HG02852 (cell line): ENCODE measurements at regions not wholly inside any gene's neighbourhood (a gene's known extent, or its start where the extent isn't known, plus 50 kb on each side); places are given as distances from the start of the nearest gene placed in this dataset.

Experiments
- ATAC-seq: cut with Tn5 transposase; IDR thresholded peaks from one replicate; pipeline ENCODE4 v1.9.1; 2021; ENCODE audit warnings: mild to moderate bottlenecking, moderate library complexity; ENCODE audit not compliant: unreplicated experiment

DNA sequence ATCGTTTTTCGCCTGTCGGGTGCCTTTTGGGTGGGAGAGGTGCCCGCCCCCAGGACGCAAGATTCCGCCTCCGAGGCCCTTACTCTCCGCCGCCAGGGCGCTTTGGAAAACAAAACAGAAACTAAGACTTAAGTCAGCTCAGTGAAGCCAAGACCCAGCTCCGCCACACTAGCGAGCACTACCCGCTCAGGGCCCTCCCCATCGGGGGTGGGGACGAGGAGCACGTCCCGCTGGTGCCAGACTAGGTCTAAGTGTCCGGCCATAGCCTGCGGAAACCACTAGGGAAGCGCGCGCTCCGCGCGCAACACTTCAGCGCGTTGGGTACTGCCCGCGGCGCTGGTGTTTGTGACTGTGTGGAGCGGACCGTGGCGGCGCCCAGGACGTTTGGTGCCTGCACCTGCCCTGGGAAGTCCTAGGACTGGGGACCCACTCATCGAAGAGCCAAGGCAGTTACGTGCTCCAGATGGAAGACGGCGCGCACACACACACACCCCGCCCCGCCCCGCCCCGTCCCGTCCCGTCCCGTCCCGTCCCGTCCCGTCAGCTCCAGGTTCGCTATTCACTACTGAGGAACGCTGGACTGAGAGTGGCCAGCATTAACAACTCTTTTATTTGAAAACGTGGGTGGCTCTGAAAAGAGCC lies 57.6 kb upstream of the BOLA1 start:
- peak; percentile 34 for ATAC-seq

DNA sequence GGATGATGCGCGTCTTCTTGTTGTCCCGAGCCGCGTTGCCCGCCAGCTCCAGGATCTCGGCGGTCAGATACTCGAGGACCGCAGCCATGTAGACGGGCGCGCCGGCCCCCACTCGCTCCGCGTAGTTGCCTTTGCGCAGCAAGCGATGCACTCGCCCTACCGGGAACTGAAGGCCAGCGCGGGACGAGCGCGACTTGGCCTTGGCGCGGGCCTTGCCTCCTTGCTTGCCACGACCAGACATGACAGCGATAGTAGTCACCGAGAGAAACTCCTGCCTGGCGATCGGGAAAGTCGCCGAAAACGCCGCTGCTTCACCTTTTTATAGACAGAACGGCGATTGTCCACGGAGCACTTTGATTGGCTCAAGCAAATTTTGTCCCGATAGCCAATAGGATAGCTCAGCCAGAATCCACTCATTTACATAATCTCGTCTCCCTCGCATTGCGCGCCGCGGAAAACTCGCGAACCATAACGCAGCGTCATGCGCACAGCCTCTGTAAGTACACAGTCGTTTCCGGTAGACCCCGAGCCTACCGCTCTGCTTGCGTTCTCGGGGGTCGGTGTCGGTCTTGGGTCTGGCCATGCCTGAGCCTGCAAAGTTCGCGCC lies 56.8 kb upstream of the BOLA1 start:
- peak; percentile 62 for ATAC-seq

- ATAC-seq: no peak
Measured at GRCh38 chr1:149843431-149844041, 55.8 kb upstream of the BOLA1 start.

GRCh38 chr1:149844101-149844500 lies 55.3 kb upstream of the BOLA1 start:
- ATAC-seq: no peak

DNA sequence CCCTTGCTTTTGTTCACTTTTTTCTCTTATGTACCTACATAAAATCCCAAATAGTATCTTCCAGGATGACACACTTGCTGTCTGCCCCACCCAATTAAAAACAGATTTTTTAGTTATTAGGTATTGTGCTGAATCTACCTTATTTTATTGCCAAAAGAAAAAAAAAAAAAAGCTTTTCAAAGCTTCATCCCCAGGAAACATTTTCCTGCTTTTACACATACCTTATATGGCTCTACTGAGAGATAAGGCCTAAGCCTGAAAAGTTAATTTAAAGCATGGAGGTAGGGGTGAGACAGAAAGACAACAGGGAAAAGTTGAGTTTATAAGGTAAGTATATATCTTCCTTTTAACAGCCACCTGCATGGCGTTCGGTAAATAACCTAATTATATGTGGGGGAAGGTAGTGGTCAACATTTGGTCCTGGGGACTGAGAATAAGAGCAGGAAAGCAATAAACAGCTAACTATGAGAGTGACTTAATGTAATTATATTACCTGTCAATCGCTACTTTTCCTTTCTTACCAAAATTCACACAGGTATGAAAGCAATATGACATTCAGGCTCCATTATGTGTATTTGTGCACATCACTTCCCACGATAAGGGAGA lies 54.6 kb upstream of the BOLA1 start:
- ATAC-seq: no peak

- no peak for ATAC-seq
Measured at GRCh38 chr1:149845416-149845815, 54.0 kb upstream of the BOLA1 start.

- ATAC-seq: no peak
Measured at GRCh38 chr1:149846042-149846441, 53.3 kb upstream of the BOLA1 start.

GRCh38 chr1:149846593-149847466 lies 52.5 kb upstream of the BOLA1 start:
- no peak for ATAC-seq

GRCh38 chr1:149848340-149849110 lies 50.8 kb upstream of the BOLA1 start:
- no peak for ATAC-seq

DNA sequence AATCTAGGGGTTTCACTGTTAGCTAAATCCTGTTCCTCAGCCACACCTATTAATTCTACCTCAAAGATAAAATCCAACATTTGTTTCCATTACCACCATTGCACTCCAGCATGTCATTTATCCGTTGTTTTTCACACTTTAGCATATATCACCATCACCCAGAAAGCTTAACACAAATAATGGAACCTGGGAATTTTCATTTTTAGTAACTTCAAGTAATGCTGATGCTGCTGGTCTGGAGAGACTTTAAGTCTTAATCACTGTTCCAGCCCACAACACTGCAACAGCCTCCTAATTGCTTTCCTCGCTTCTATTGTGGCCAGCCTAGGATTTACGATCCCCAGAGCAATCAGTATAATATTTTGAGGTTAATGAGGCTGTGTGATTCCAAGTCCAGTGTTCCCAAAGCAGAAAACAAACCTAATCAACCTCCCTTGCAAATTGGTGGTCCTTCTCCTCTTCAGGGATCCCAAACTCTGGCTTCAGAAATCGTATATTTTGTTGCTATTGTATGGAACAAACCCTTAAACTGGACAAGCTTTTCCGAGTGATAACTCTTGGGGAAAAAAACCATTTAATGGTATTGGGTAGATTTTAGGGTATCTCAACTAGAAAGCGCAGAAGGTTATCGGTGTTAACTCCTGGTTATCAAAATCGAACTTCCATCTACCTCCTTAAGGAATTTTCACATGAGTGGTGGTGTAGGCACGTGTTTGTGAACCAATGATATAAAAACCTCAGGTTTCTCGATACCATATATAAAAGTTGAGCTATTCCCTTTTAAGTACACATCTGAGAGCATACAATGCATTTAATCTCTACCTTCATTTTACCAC lies 50.0 kb upstream of the BOLA1 start:
- ATAC-seq: no peak
